Fibroblast of skin of abdomen (primary cell): ENCODE measurements at regions not wholly inside any gene's neighbourhood (a gene's known extent, or its start where the extent isn't known, plus 50 kb on each side); places are given as distances from the start of the nearest gene placed in this dataset.
"Not testable (repeated sequence)": the region's sequence is repeated elsewhere in the genome, so short reads cannot be mapped to it uniquely, and the experiment has no call there.

Experiments
- DNase-seq: peaks from one replicate; pipeline ENCODE4 v3.0.0-alpha.2; 2013

DNA sequence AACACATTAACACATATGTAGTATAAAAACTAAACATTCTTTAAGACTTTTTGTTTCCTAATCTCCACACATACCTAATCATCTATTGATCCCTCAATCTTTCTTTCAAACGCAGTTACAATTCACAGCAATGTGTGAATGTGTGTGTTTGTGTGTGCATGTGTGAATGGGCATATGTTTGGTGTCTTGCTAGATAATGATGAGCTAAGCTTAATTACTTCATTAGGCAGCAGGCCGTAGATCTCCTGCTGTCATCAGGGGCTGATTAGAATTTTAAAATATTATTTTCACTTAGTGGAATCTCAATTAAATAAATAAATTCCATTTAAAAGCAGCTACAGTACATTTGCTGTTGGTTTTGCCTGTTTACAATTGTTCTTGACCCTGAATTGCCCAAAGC, 187.8 kb upstream of the LHX8 start:
- DNase-seq, result no peak

DNA sequence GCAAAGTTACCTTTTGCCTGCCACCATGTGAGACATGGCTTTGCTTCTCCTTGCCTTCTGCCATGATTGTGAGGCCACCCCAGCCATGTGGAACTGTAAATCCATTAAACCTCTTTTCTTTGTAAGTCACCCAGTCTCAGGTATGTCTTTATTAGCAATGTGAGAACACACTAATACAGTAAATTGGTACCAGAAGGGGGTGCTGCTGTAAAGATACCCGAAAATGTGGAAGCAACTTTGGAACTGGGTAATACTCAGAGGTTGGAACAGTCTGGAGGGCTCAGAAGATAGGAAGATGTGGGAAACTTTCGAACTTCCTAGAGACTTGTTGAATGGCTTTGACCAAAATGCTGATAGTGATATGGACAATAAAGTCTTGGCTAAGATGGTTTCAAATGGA, 184.8 kb upstream of the LHX8 start:
- DNase-seq, result not testable (repeated sequence)

- not testable (repeated sequence) for DNase-seq
Measured at GRCh38 chr1:74951981-74952380, 182.2 kb upstream of the LHX8 start.

DNA sequence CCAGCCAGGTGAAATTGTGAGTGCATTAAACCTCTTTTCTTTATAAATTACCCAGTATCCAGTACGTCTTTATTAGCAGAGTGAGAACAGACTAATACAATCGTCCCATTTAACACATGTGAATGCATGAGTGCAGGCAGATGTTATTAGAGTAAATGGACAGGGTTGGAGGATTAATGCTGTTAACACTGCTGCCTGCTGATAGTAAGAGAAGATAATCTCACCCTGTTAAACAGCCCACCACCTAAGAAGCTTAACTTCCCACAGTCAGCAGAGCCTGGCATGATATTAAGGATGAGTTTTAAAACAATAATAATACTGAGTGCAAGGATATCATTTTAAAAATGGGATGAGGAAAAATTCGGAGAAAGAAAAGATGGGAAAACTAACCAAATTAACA, 181.4 kb upstream of the LHX8 start:
- no peak for DNase-seq

DNA sequence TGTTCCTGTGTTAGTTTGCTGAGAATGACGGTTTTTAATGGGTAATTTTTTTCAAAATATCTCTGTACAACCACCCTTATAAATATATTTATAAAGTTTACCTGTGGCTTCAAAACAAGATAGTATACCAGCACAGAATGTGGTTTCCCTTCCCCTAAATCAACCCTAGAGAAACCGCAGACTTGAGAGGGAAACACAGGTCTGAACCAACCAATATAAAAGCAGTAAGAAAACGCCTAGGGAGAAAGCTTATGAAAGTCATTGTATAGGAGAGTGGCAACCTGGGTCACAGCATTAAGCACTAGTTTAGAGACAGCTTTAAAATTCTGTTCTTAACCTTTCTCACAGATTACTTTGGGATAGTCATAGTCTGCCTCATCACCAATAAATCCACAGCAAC, 180.6 kb upstream of the LHX8 start:
- no peak for DNase-seq

- no peak for DNase-seq
Measured at GRCh38 chr1:74963120-74963519, 171.1 kb upstream of the LHX8 start.

DNA sequence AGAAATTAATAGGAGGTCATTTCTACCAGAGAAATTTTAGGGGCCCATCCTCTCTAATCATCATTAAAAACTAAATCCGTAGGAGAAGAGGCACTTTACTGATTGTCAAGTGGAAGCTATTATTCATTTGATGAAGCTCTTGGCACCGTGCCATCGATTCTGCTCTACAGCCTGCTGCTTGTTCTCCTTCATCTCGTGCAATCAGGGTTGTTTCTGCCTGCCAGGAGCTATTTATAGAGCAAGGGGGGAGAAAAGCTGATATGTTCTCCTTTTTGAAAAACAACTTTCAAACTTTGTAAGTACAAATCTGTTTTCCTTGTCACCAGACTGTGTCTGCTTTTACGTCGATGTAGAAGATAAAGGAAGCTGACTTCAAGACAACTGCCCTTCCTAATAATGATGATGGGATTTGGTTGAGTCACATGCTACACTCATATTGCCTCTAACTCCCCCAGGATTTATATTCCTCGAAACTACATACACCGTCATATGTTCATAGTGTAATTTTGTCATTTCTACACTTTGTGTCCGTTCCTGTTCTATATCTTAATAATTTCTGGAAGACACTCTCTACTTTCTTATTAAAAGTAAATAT, 169.6 kb upstream of the LHX8 start:
- DNase-seq, result peak; percentile 1

- no peak for DNase-seq
Measured at GRCh38 chr1:74969566-74970135, 164.5 kb upstream of the LHX8 start.

- DNase-seq, result no peak
Measured at GRCh38 chr1:74971982-74972381, 162.2 kb upstream of the LHX8 start.

- DNase-seq, result no peak
Measured at GRCh38 chr1:74976491-74976890, 157.7 kb upstream of the LHX8 start.

DNA sequence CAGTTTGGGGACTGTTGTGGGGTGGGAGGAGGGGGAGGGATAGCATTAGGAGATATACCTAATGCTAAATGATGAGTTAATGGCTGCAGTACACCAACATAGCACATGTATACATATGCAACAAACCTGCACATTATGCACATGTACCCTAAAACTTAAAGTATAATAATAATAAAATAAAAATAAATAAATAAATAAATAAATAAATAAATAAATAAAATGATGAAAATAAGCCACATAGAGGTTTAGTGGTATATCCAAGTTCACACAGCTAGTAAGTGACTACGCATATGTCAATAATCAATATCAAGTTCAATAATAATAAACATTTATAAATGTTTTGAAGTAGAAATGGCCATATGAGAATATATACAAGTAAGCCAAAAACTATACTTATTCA, 141.7 kb upstream of the LHX8 start:
- not testable (repeated sequence) for DNase-seq

- DNase-seq, result no peak
Measured at GRCh38 chr1:74995821-74996220, 138.4 kb upstream of the LHX8 start.

DNA sequence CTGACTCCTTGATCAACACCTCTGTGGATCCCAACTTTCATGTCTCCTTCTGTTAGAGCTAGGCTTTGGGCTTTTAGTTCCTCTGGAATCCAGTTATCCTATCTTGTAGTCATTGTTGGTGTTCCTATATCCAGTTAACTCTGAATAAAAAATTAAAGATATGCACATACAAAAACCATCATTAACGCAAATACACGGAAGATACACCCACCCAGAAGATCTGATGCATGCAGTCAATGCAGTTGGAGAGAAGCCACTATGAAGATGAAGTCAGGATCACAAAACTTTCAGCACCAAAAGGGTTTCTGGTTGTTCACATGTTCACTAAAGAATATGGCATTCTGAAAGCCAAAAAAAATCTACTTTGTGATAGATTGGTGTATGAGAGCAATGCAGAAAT, 123.6 kb upstream of the LHX8 start:
- no peak for DNase-seq

DNA sequence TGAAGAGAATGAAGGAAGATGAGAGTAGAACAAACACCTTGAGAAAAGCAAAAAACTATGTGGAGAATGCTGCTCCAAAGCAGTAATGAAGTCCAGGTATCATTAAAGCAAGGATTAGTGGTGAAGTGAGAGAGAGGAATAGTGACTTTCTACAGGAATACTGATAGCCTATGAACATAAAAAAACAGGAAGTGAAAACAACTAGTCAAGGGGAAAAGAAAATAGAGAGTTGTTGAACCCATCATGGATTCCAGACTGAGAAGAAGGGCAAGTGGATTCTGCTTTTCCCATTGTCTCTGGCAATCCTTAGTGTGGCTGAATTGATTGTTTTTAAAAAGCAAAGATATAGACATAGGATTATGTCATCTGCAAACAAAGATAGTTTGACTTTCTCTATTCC, 119.9 kb upstream of the LHX8 start:
- no peak for DNase-seq

DNA sequence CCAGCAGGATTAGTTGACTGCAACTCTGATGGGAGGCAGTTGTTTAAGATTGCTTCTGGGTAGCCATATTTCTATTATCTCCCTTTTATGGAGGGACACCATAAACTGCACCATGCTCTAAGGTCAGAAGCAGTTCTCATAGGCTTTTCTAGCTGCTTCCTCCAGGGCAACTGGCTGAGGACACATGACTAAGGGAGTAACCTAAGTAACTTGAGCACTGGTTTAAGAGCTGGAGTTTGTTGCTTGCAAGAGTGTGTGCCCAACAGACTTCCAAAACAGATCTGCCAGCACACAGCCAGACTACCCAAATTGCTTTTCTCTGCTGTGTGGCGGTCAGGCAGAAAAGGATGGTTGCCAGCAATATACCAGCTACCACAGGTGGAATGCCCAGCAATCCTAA, 111.2 kb upstream of the LHX8 start:
- no peak for DNase-seq

GRCh38 chr1:75034376-75034775, 99.8 kb upstream of the LHX8 start:
- DNase-seq, result no peak

DNA sequence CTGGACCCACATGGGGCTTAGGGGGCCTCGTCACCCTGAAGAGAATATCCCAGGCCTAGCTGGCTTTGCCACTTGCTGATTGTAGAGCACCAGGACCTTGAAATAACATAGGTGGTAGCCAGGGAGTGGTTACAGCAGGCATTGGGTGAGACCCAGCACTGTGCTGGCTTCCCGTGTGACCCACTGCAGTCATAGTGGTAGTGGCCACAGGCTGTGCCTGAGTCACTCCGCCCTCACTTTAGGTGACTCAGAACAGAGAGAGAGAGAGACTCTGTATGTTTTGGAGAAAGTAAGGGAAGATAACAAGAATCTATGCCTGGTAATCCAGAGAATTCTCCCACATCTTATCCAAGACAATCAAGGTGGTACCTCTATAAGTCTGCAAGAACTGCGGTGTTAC, 98.7 kb upstream of the LHX8 start:
- no peak for DNase-seq

- DNase-seq, result no peak
Measured at GRCh38 chr1:75053207-75053606, 81.0 kb upstream of the LHX8 start.

DNA sequence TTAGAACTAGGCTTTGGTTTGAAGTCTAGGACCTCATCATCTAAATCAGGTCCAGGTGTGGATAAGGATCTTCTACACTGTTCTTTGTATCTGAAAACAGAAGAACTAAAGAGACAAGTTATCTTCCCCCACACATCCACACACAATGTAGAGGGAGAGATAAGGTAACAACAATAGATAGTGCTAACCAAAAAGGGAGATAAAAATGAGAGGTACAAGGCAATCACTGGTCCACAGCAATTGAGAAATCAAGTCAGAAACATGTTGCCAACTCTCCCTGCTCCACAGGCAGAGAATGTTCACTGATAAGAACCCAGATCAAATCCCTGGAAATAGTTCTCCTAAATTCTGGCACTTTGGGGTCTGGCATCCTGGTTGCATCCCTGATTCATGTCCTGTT, 75.8 kb upstream of the LHX8 start:
- no peak for DNase-seq

GRCh38 chr1:75062111-75062510, 72.1 kb upstream of the LHX8 start:
- no peak for DNase-seq

DNA sequence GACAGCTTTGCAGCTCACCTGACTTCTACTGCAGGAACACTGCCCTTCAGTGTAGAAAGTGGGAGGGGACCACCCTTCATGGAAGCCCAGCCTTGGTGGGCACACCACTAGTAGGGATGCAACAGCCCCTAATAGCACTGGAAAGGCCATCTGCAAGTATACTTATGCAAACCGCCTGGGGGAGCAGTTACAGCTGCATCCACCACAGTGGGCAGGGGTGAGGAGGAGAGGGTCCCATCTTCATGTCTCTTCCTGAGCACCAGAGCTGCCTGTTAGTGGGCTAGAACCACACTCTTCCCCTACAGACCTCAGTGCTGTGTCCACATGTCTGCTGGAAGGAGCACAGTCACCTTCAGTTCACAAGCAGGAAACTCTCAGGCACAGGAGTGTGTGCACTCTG, 66.2 kb upstream of the LHX8 start:
- DNase-seq, result no peak

DNA sequence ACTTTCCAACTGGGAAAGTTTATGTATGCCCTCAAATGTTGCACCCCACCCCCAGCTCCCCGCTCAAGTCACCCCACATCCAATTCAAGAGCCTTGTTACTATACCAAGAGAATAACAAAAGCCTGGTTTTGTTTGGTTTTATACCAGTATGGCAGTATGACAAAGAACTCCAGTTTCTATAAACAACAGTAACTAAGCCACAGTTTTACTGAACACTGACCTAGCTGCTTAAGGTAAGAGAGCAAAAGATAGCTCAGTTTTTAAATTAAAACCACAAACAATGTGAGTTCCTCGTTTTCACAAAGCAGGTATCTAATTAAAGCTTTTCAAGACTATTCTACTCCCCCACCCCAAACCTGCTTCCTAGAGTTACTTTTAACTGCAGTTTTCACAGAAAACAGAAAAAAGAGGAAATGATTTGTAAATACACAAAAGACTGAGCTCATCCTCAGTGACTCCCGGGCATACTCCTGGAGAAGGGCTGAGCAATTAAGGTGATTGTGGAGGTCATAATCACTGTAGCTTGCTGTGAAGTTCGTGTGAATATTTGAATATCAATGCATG, 59.3 kb upstream of the LHX8 start:
- DNase-seq, result no peak

DNA sequence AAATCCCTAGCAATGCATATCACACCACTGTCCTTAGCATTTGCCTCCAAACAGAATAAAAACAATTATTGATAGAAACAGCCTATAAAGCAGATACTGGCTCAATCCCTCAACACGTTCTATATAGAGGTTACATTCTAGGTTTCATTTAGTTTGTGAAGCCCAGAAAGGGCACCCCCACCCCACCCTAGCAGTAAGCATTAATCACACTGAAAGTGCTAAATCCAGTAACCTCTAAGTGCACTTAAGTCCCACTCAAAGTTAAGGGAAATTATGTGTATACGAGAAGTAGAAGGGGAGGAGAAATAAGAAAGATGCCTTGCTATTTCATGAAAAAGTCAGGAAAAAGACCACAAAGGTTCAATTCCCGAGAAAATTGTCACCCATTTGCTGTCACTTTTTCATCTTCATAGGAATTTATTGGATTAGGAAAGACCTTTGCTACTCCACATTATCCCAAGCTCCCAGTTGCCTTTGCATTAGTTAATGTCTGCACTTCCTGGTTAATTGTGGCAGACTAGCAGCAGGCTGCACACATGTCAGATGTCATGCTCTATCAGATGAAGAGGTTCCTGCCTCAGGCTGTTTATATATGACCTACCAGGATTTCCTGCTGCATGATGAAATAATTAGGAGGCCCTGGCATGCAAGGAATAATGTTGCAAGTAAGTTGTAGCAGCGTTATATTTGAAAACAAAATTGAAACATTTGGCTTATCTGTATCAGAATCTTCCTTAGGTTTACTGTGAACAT, 54.5 kb upstream of the LHX8 start:
- no peak for DNase-seq

DNA sequence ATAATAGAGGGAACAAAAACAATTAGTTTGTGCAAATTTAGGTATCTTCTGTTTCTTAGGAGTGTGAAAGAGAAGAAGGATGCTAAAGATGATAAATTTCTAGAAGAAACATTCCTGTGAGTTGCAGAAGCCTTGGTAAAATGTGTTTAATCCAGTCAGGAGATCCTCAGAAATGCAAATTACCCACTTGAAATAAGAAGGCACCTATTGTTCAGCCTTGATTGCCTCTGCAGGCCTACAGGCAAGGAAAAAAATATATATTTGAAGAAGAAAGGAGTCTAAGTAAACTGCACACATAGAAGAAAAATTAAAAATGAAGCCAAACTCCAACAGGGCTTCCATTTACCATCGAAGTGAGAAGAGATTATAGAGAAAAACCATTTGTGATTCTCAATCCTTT, 51.0 kb upstream of the LHX8 start:
- DNase-seq, result no peak
